K562 (cell line): ENCODE measurements at regions not wholly inside any gene's neighbourhood (a gene's known extent, or its start where the extent isn't known, plus 50 kb on each side); places are given as distances from the start of the nearest gene placed in this dataset.

Experiments
- ATAC-seq: fragments of 200-7000 bp; cut with Tn5 transposase; 3 replicates; pipeline ENCODE4 v1.9.1; 2020; ENCODE audit warnings: moderate library complexity
- BruUV-seq: library from RNA; stranded (reverse); fragments of 400-500 nt; replicated peaks from 2 replicates; lab custom pipeline; 2021; lab: Mats Ljungman, UMichigan
- CTCF ChIA-PET: fragments of 300-600 bp; formaldehyde crosslinking; extraction: SDS; loops from one replicate; lab custom pipeline; 2021; ENCODE audit warnings: low intra/inter-chr PET ratio; lab: Yijun Ruan, JAX
- POLR2A ChIA-PET: fragments of 300-600, 350-650 bp; sonication (Branson Sonifier 250); formaldehyde crosslinking; extraction: SDS; loops from one replicate; lab custom pipeline; 2021; ENCODE audit warnings: antibody characterized with exemption, inconsistent platforms; lab: Yijun Ruan, JAX
- DNase-seq, 4 experiments: peaks; one replicate each; pipeline versions ENCODE4 v3.0.0 to v3.0.0-alpha.2; 2011 to 2018; ENCODE audit warnings: low spot score in 3 of 4, mixed read lengths in 3 of 4; ENCODE audit errors: extremely low read depth in 1 of 4
- FAIRE-seq: peaks from 2 replicates; lab custom pipeline; 2011; peaks lifted over from hg19 to GRCh38; lab: Jason Lieb, UNC
- H2AFZ ChIP-seq: 2 replicates; pipeline ENCODE4 v1.6.0; 2011; ENCODE audit warnings: low read depth, low read length, control low read depth, inconsistent platforms
- H3K27ac ChIP-seq: fragments of 200-600 bp; 3 replicates; pipeline ENCODE4 v1.8.0; 2011; ENCODE audit warnings: low read depth, mild to moderate bottlenecking, control low read depth, inconsistent platforms, low read length, moderate library complexity, mixed read lengths; ENCODE audit errors: extremely low read depth
- H3K27me3 ChIP-seq, 2 experiments: fragments of 300-600 bp in 1 of 2; 2 replicates in 1 of 2; 3 replicates in 1 of 2; pipeline versions ENCODE4 v1.6.0 to v1.8.0; 2011; ENCODE audit warnings: inconsistent platforms in 2 of 2, low read length in 2 of 2, mild to moderate bottlenecking in 1 of 2, mixed read lengths in 1 of 2, moderate library complexity in 1 of 2; ENCODE audit not compliant: control insufficient read depth in 2 of 2, insufficient read depth in 2 of 2
- H3K36me3 ChIP-seq: fragments of 300-600 bp; 3 replicates; pipeline ENCODE4 v1.8.0; 2011; ENCODE audit warnings: mild to moderate bottlenecking, low read length, inconsistent platforms; ENCODE audit not compliant: control insufficient read depth, insufficient read depth
- H3K4me1 ChIP-seq, 2 experiments: fragments of 200-600 bp in 1 of 2; replicated peaks in 1 of 2; 2 replicates in 1 of 2; 3 replicates in 1 of 2; pipeline versions ENCODE4 v1.5.1 to v1.8.0; 2011; ENCODE audit warnings: inconsistent platforms in 2 of 2, low read length in 2 of 2, mild to moderate bottlenecking in 1 of 2, mixed read lengths in 1 of 2, moderate library complexity in 1 of 2; ENCODE audit not compliant: control insufficient read depth in 2 of 2, insufficient read depth in 2 of 2
- H3K4me2 ChIP-seq: 2 replicates; pipeline ENCODE4 v1.6.1; 2011; ENCODE audit warnings: low read length, control low read depth, inconsistent platforms, mixed read lengths; ENCODE audit not compliant: insufficient read depth
- H3K4me3 ChIP-seq: fragments of 200-600 bp; sonication (generic), shearing (Covaris generic); 2 replicates; pipeline ENCODE4 v1.5.1; 2016; ENCODE audit warnings: control low read depth, inconsistent platforms
- H3K79me2 ChIP-seq: fragments of 200-600 bp; 3 replicates; pipeline ENCODE4 v1.8.0; 2011; ENCODE audit warnings: low read length, inconsistent platforms; ENCODE audit not compliant: control insufficient read depth, insufficient read depth
- H3K9ac ChIP-seq, 2 experiments: 2 replicates each; pipeline versions ENCODE4 v1.6.0 to v1.6.1; 2011; ENCODE audit warnings: low read depth in 2 of 2, low read length in 2 of 2, control low read depth in 1 of 2, inconsistent platforms in 1 of 2, mild to moderate bottlenecking in 1 of 2, mixed read lengths in 1 of 2; ENCODE audit not compliant: insufficient read depth in 1 of 2
- H3K9me1 ChIP-seq: one replicate; pipeline ENCODE4 v1.6.0; 2011; ENCODE audit warnings: inconsistent platforms, mild to moderate bottlenecking, low read length, moderate library complexity; ENCODE audit not compliant: control insufficient read depth, insufficient read depth
- H3K9me3 ChIP-seq: replicated peaks from 2 replicates; pipeline ENCODE4 v1.5.1; 2011; ENCODE audit warnings: low read depth, low read length, inconsistent platforms; ENCODE audit not compliant: control insufficient read depth, insufficient read depth
- H4K20me1 ChIP-seq: replicated peaks from 2 replicates; pipeline ENCODE4 v1.6.1; 2011; ENCODE audit warnings: low read length, inconsistent platforms, mixed read lengths; ENCODE audit not compliant: control insufficient read depth, insufficient read depth
- BCL6 ChIP-seq: fragments of 250-450 bp; sonication (Bioruptor Pico); IDR thresholded peaks from 2 replicates; pipeline ENCODE4 v1.4.0; 2020
- CREB3 ChIP-seq: fragments of 450-650 bp; conservative IDR thresholded peaks from 2 replicates; pipeline ENCODE4 v1.6.1; 2016; ENCODE audit warnings: missing genetic modification characterization, low read depth, mild to moderate bottlenecking, missing compliant biosample characterization, moderate library complexity
- E2F6 ChIP-seq, 2 experiments: IDR thresholded peaks; 2 replicates each; pipeline ENCODE4 v1.6.1; 2011; ENCODE audit warnings: borderline replicate concordance in 1 of 2, control low read depth in 1 of 2, low read depth in 1 of 2, low read length in 1 of 2, mild to moderate bottlenecking in 1 of 2, mixed read lengths in 1 of 2, moderate library complexity in 1 of 2; ENCODE audit not compliant: insufficient read depth in 1 of 2, insufficient read length in 1 of 2, poor library complexity in 1 of 2, severe bottlenecking in 1 of 2; ENCODE audit errors: extremely low read depth in 1 of 2
- ETS1 ChIP-seq: conservative IDR thresholded peaks from 2 replicates; pipeline ENCODE4 v1.6.1; 2011; ENCODE audit warnings: low read depth, mild to moderate bottlenecking, low read length; ENCODE audit not compliant: control insufficient read depth
- GATAD2A ChIP-seq: fragments of 450-650 bp; IDR thresholded peaks from 2 replicates; pipeline ENCODE4 v1.6.1; 2017
- HDAC2 ChIP-seq: fragments of 450-650 bp; IDR thresholded peaks from 2 replicates; pipeline ENCODE4 v1.6.1; 2016; ENCODE audit warnings: mild to moderate bottlenecking
- HMG20B ChIP-seq: fragments of 250-450 bp; sonication (Bioruptor Pico); IDR thresholded peaks from 2 replicates; pipeline ENCODE4 v1.5.0; 2021; ENCODE audit warnings: mild to moderate bottlenecking
- KDM1A ChIP-seq, 2 experiments: fragments of 450-650 bp; IDR thresholded peaks; 2 replicates each; pipeline ENCODE4 v1.6.1; 2016; ENCODE audit warnings: mild to moderate bottlenecking in 2 of 2
- MCM5 ChIP-seq: fragments of 450-650 bp; IDR thresholded peaks from 2 replicates; pipeline ENCODE4 v1.6.1; 2016; ENCODE audit warnings: low read depth
- POLR2AphosphoS5 ChIP-seq: IDR thresholded peaks from 2 replicates; pipeline ENCODE4 v1.6.1; 2011; ENCODE audit warnings: mild to moderate bottlenecking, low read depth, low read length, moderate library complexity; ENCODE audit not compliant: control insufficient read depth, insufficient read depth
- RFX1 ChIP-seq: fragments of 450-650 bp; IDR thresholded peaks from 2 replicates; pipeline ENCODE4 v1.6.1; 2016; ENCODE audit warnings: mild to moderate bottlenecking, moderate library complexity
- ZBED1 ChIP-seq: IDR thresholded peaks from 2 replicates; pipeline ENCODE4 v1.6.1; 2014
- ZKSCAN8 ChIP-seq: fragments of 200-800 bp; sonication (Bioruptor generic); IDR thresholded peaks from 2 replicates; pipeline ENCODE4 v1.6.1; 2016; ENCODE audit warnings: missing genetic modification characterization, missing compliant biosample characterization
- ZNF121 ChIP-seq: sonication (generic); formaldehyde crosslinking; conservative IDR thresholded peaks from 2 replicates; pipeline ENCODE4 v1.8.0; 2022; ENCODE audit warnings: missing genetic modification reagents
- ZNF24 ChIP-seq: fragments of 450-650 bp; IDR thresholded peaks from 2 replicates; pipeline ENCODE4 v1.6.1; 2016
- ZNF586 ChIP-seq: fragments of 450-650 bp; formaldehyde crosslinking; conservative IDR thresholded peaks from 2 replicates; pipeline ENCODE4 v1.4.0; 2020; ENCODE audit warnings: mild to moderate bottlenecking, moderate library complexity
- ZNF764 ChIP-seq: fragments of 250-450 bp; sonication (Bioruptor Pico); IDR thresholded peaks from 2 replicates; pipeline ENCODE4 v1.4.0; 2020; ENCODE audit warnings: low read depth, mild to moderate bottlenecking, moderate library complexity
- ZNF785 ChIP-seq: fragments of 250-450 bp; sonication (Bioruptor Pico); IDR thresholded peaks from 2 replicates; pipeline ENCODE4 v1.4.0; 2020; ENCODE audit warnings: mild to moderate bottlenecking
- ZSCAN32 ChIP-seq: fragments of 450-650 bp; formaldehyde crosslinking; IDR thresholded peaks from 2 replicates; pipeline ENCODE4 v1.4.0; 2020; ENCODE audit warnings: mild to moderate bottlenecking, moderate library complexity
- WGBS: fragments of 100-300 bp; shearing (Covaris generic); methylation state at CpG from one replicate; pipeline ENCODE4 v1.1.6; 2016; ENCODE audit warnings: low coverage, mixed read lengths; ENCODE audit not compliant: insufficient coverage; ENCODE audit errors: missing lambda C conversion rate; 5-methylcytosine and 5-hydroxymethylcytosine counted together
- in situ Hi-C: fragments of 300-500 bp; cut with MboI; formaldehyde crosslinking; loops from 4 replicates; pipeline ENCODE4 v1.15.0; 2018; ENCODE audit warnings: inconsistent platforms, mixed read lengths
- intact Hi-C: fragments of 100-400 bp; cut with micrococcal nuclease; formaldehyde crosslinking; loops from 2 replicates; pipeline ENCODE4 v1.14.2; 2022
- TF ChIP-seq, protein P1 (sequence below), 2 experiments: fragments of 200-800 bp in 1 of 2; sonication (Bioruptor generic) in 1 of 2; sonication (generic) in 1 of 2; formaldehyde crosslinking in 1 of 2; IDR thresholded peaks in 1 of 2; conservative IDR thresholded peaks in 1 of 2; 2 replicates each; pipeline versions ENCODE4 v1.5.0 to v1.6.1; 2016 to 2020; ENCODE audit warnings: missing compliant biosample characterization in 1 of 2, missing genetic modification characterization in 1 of 2, missing genetic modification reagents in 1 of 2

DNA sequence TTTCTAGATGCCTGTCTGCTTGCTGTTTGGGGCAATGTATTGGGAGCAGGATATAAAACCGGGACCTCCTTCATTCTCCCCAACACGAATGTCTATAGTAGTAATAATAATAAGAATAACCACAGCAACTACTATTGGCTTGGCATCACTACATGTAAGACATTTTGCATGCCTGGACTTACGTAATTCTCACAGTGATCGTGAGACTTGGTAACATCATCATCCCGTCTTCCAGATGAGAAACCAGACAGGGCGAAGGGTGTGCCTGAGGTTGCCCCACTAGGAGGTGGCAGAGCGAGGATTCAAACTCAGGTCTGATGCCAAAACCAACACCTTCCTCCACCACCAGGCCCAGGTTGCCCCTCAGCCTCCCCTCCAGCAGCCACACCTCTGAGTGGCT, 185.1 kb downstream of the RGS3 start (continued):
- TF ChIP-seq ZBED1 (no peak), E2F6 (IDR thresholded peaks at IDR 0.05; ENCODE audit: borderline replicate concordance in 1 of 2, extremely low read depth in 1 of 2, insufficient read depth in 1 of 2, insufficient read length in 1 of 2, low read depth in 1 of 2, low read length in 1 of 2, poor library complexity in 1 of 2, severe bottlenecking in 1 of 2) (no peak), KDM1A (IDR thresholded peaks at IDR 0.05) (no peak), CREB3 (tag) (no peak), ZSCAN32 (CRISPR knock-in tag) (no peak), ZNF121 (CRISPR knock-in tag) (no peak), GATAD2A (no peak), HDAC2 (no peak), ZKSCAN8 (no peak)

- POLR2A ChIA-PET = no interaction called here
- WGBS = 6% methylated on average over 11 of the region's 11 CpGs
- Histone ChIP-seq H3K79me2 (no peaks in the 10 kb centered on the region), H3K9me3 (no peaks in the 10 kb centered on the region), H3K27me3 (peaks cover 12 to 54% of the 10 kb centered on the region in 2 experiments; a peak in 4 of 5 replicates), H3K27ac (no peak overlapping the region), H4K20me1 (no peaks in the 10 kb centered on the region), H3K4me1 (no peaks in the 10 kb centered on the region), H3K4me2 (no peak overlapping the region), H3K9me1 (no peaks in the 10 kb centered on the region), H2AFZ (no peak overlapping the region), H3K36me3 (no peaks in the 10 kb centered on the region), H3K9ac (no peak overlapping the region), H3K4me3 (no peak overlapping the region)
- ATAC-seq = no peak
- no TSS peak for BruUV-seq
- intact Hi-C loops (no loop called here), in situ Hi-C loops (no loop called here)
- DNase-seq = no peak
- CTCF ChIA-PET = no interaction called here
- FAIRE-seq = no peak
- no peak for TF ChIP-seq ETS1
- TF ChIP-seq ZNF586 (CRISPR knock-in tag) = no peak
- TF ChIP-seq ZNF24 = no peak
- TF ChIP-seq MCM5 = no peak
- TF ChIP-seq BCL6 = no peak
- TF ChIP-seq RFX1 = no peak
- TF ChIP-seq, protein P1, sequence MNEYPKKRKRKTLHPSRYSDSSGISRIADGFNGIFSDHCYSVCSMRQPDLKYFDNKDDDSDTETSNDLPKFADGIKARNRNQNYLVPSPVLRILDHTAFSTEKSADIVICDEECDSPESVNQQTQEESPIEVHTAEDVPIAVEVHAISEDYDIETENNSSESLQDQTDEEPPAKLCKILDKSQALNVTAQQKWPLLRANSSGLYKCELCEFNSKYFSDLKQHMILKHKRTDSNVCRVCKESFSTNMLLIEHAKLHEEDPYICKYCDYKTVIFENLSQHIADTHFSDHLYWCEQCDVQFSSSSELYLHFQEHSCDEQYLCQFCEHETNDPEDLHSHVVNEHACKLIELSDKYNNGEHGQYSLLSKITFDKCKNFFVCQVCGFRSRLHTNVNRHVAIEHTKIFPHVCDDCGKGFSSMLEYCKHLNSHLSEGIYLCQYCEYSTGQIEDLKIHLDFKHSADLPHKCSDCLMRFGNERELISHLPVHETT (CRISPR knock-in tag; conservative IDR thresholded peaks at IDR 0.05 in 1 of 2, IDR thresholded peaks at IDR 0.05 in 1 of 2) = no peak
- no peak for TF ChIP-seq POLR2AphosphoS5
- no peak for TF ChIP-seq ZNF785
- TF ChIP-seq HMG20B (CRISPR knock-in tag) = no peak
- TF ChIP-seq ZNF764 (CRISPR knock-in tag) = no peak
Measured at GRCh38 chr9:113649054-113649453, 185.5 kb downstream of the RGS3 start.
